HL-60 (cell line): ENCODE measurements at regions not wholly inside any gene's neighbourhood (a gene's known extent, or its start where the extent isn't known, plus 50 kb on each side); places are given as distances from the start of the nearest gene placed in this dataset.
A peak's percentile ranks its signal among the peaks of the same experiment; 100 is the strongest.

Experiments used
- DNase-seq, 2 experiments: peaks; one replicate each; pipeline ENCODE4 v3.0.0-alpha.2; 2010 to 2020; ENCODE audit warnings: low read depth in 1 of 2, low spot score in 1 of 2
- H3K27ac ChIP-seq: fragments of 250-450 bp; sonication (Bioruptor Pico); replicated peaks from 2 replicates; pipeline ENCODE4 v1.5.1; 2020; ENCODE audit warnings: mild to moderate bottlenecking, moderate library complexity
- H3K27me3 ChIP-seq: fragments of 250-450 bp; sonication (Bioruptor Pico); 2 replicates; pipeline ENCODE4 v1.5.1; 2021; ENCODE audit warnings: mild to moderate bottlenecking, moderate library complexity; ENCODE audit not compliant: insufficient read depth, poor library complexity, severe bottlenecking
- H3K4me3 ChIP-seq: replicated peaks from 2 replicates; pipeline ENCODE4 v1.5.1; 2011; ENCODE audit warnings: mild to moderate bottlenecking, control low read depth, low read length; ENCODE audit not compliant: insufficient read depth
- CTCF ChIP-seq: IDR thresholded peaks from one replicate; pipeline ENCODE4 v1.5.1; 2011; ENCODE audit warnings: low read length, control low read depth, inconsistent platforms; ENCODE audit not compliant: insufficient read depth
- GABPA ChIP-seq: IDR thresholded peaks from 2 replicates; pipeline ENCODE4 v1.6.1; 2012; ENCODE audit warnings: low read depth
- POLR2AphosphoS5 ChIP-seq: IDR thresholded peaks from 2 replicates; pipeline ENCODE4 v1.6.1; 2012; ENCODE audit warnings: low read depth
- SPI1 ChIP-seq: IDR thresholded peaks from 2 replicates; pipeline ENCODE4 v1.6.1; 2012; ENCODE audit warnings: low read depth, mild to moderate bottlenecking, borderline replicate concordance
- TF ChIP-seq, protein P1 (sequence below): IDR thresholded peaks from 2 replicates; pipeline ENCODE4 v1.6.1; 2012; ENCODE audit warnings: low read depth; ENCODE audit not compliant: insufficient replicate concordance

DNA sequence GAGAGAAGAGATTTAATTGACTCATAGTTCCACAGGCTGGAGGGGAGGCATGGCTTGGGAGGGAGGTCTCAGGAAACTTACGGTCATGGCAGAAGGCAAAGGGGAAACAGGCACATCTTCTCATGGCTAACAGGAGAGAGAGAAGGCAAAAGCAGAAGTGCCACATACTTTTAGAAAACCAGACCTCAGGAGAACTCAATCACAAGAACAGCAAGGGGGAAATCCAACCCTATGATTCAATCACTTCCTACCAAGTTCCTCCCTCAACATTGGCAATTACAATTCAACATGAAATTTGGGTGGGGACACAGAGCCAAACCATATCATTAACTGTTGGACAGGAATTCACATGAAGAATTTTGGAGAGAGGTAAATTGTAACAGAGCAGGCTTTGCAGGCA, 485.3 kb upstream of the PITX2 start:
- TF ChIP-seq POLR2AphosphoS5 (no peak), SPI1 (peak; percentile 50; the same call in 1 of the 2 replicates), GABPA (no peak)
- TF ChIP-seq, protein P1, sequence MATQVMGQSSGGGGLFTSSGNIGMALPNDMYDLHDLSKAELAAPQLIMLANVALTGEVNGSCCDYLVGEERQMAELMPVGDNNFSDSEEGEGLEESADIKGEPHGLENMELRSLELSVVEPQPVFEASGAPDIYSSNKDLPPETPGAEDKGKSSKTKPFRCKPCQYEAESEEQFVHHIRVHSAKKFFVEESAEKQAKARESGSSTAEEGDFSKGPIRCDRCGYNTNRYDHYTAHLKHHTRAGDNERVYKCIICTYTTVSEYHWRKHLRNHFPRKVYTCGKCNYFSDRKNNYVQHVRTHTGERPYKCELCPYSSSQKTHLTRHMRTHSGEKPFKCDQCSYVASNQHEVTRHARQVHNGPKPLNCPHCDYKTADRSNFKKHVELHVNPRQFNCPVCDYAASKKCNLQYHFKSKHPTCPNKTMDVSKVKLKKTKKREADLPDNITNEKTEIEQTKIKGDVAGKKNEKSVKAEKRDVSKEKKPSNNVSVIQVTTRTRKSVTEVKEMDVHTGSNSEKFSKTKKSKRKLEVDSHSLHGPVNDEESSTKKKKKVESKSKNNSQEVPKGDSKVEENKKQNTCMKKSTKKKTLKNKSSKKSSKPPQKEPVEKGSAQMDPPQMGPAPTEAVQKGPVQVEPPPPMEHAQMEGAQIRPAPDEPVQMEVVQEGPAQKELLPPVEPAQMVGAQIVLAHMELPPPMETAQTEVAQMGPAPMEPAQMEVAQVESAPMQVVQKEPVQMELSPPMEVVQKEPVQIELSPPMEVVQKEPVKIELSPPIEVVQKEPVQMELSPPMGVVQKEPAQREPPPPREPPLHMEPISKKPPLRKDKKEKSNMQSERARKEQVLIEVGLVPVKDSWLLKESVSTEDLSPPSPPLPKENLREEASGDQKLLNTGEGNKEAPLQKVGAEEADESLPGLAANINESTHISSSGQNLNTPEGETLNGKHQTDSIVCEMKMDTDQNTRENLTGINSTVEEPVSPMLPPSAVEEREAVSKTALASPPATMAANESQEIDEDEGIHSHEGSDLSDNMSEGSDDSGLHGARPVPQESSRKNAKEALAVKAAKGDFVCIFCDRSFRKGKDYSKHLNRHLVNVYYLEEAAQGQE: no peak
- no peak overlapping the region for H3K4me3 ChIP-seq
- H3K27me3 ChIP-seq: no peaks in the 10 kb centered on the region
- DNase-seq: no peak
- no peak overlapping the region for H3K27ac ChIP-seq

- no peak overlapping the region for H3K27ac ChIP-seq
- no peak overlapping the region for H3K4me3 ChIP-seq
- no peak for DNase-seq
- H3K27me3 ChIP-seq: no peaks in the 10 kb centered on the region
- no peak for TF ChIP-seq GABPA
- no peak for TF ChIP-seq POLR2AphosphoS5
- TF ChIP-seq, protein P1: no peak
- TF ChIP-seq SPI1: no peak
- no peak for TF ChIP-seq CTCF
Observed at GRCh38 chr4:111113591-111113990, 490.7 kb upstream of the PITX2 start.

DNA sequence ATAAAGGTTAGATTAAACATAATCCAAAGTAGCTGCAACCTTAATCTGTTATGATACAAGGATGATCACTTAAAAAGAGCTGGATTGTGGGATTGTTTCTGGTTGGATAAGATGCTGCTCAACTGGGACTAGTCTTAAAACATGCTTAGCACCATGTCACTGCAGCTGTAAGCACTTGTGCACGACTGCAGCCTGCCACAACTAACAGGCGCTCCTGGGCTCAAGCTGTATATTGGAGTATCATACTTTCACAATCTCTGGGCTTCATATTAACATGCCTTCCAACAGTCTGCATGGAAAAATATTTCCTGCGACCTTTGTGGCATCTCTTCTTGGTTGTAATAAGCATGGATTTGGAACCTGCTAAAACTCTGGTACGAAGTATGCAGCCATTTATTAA, 493.0 kb upstream of the PITX2 start:
- no peak overlapping the region for H3K4me3 ChIP-seq
- H3K27me3 ChIP-seq: no peaks in the 10 kb centered on the region
- TF ChIP-seq, protein P1: no peak
- no peak for TF ChIP-seq POLR2AphosphoS5
- no peak for TF ChIP-seq SPI1
- TF ChIP-seq CTCF: no peak
- TF ChIP-seq GABPA: no peak
- no peak overlapping the region for H3K27ac ChIP-seq
- DNase-seq: no peak

GRCh38 chr4:111120191-111120590, 497.3 kb upstream of the PITX2 start:
- DNase-seq: no peak
- H3K4me3 ChIP-seq: no peak overlapping the region
- no peaks in the 10 kb centered on the region for H3K27me3 ChIP-seq
- no peak overlapping the region for H3K27ac ChIP-seq
- TF ChIP-seq POLR2AphosphoS5: no peak
- TF ChIP-seq, protein P1: no peak
